ENCODE measurements at regions not wholly inside any gene's neighbourhood (a gene's known extent, or its start where the extent isn't known, plus 50 kb on each side); places are given as distances from the start of the nearest gene placed in this dataset.

DNA sequence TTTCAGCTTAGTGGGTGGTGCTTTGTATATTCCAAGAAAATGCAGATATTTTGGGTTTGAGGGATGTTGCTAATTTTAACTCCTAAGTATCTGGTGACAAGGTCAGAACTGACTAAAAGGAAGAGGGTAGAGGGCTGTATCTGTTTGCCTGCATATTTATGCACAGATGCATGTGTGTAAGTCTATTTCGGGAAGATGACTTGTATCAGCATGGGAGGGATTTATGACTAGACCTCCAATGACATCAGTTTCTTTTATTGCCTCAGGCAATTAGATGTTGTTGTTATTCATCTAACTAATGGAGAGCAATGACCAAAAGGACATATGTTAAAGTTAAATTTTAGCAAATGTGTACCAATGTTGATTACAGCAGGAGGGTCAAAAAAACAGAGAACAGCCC lies 734.3 kb downstream of the QKI start:
- TF ChIP-seq, protein P1, sequence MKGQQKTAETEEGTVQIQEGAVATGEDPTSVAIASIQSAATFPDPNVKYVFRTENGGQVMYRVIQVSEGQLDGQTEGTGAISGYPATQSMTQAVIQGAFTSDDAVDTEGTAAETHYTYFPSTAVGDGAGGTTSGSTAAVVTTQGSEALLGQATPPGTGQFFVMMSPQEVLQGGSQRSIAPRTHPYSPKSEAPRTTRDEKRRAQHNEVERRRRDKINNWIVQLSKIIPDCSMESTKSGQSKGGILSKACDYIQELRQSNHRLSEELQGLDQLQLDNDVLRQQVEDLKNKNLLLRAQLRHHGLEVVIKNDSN (IDR thresholded peaks at IDR 0.05) = no peak
- no peak for TF ChIP-seq NFIC (IDR thresholded peaks at IDR 0.05)
